ENCODE measurements at regions not wholly inside any gene's neighbourhood (a gene's known extent, or its start where the extent isn't known, plus 50 kb on each side); places are given as distances from the start of the nearest gene placed in this dataset.

GRCh38 chr3:124266487-124266886 is 274.6 kb upstream of the ROPN1 start:
- Histone ChIP-seq H3K27me3 (ENCODE audit: control insufficient read depth, insufficient read depth, low read length) (peaks cover 2% of the 10 kb centered on the region), H3K4me1 (ENCODE audit: control insufficient read depth, insufficient read depth, low read length) (no peaks in the 10 kb centered on the region), H3K4me3 (ENCODE audit: low read length) (no peak overlapping the region), H3K9me3 (ENCODE audit: control insufficient read depth, insufficient read depth, low read length) (no peaks in the 10 kb centered on the region), H3K36me3 (ENCODE audit: control insufficient read depth, insufficient read depth, low read length) (no peaks in the 10 kb centered on the region), H3K27ac (ENCODE audit: low read length) (no peak overlapping the region)
- peaks cover 0 to 2% of the 10 kb centered on the region in 2 donors for H3K27me3 Mint-ChIP-seq (ENCODE audit: low read depth in 2 of 2)
- H3K27ac Mint-ChIP-seq = no peak overlapping the region
- TF ChIP-seq CTCF (IDR thresholded peaks at IDR 0.05) = no peak
- no peak overlapping the region for H3K4me3 Mint-ChIP-seq
- ATAC-seq (no peak), DNase-seq (no peak)
- no peaks in the 10 kb centered on the region for H3K36me3 Mint-ChIP-seq
- 83% methylated on average over 2 of the region's 3 CpGs for WGBS (ENCODE audit: insufficient coverage)
- no peaks in the 10 kb centered on the region for H3K4me1 Mint-ChIP-seq
- no peaks in the 10 kb centered on the region for H3K9me3 Mint-ChIP-seq
- intact Hi-C loops (cut with micrococcal nuclease) = no loop called here

GRCh38 chr3:124267406-124267805 is 275.5 kb upstream of the ROPN1 start:
- intact Hi-C loops (cut with micrococcal nuclease) = no loop called here
- Histone ChIP-seq H3K27me3 (ENCODE audit: control insufficient read depth, insufficient read depth, low read length) (peaks cover 2% of the 10 kb centered on the region), H3K4me1 (ENCODE audit: control insufficient read depth, insufficient read depth, low read length) (no peaks in the 10 kb centered on the region), H3K4me3 (ENCODE audit: low read length) (no peak overlapping the region), H3K27ac (ENCODE audit: low read length) (no peak overlapping the region), H3K9me3 (ENCODE audit: control insufficient read depth, insufficient read depth, low read length) (no peaks in the 10 kb centered on the region), H3K36me3 (ENCODE audit: control insufficient read depth, insufficient read depth, low read length) (no peaks in the 10 kb centered on the region)
- Mint-ChIP-seq H3K36me3 (no peaks in the 10 kb centered on the region), H3K9me3 (no peaks in the 10 kb centered on the region), H3K27ac (no peak overlapping the region), H3K4me1 (no peaks in the 10 kb centered on the region), H3K27me3 (ENCODE audit: low read depth in 2 of 2) (peaks cover 0 to 8% of the 10 kb centered on the region in 2 donors), H3K4me3 (no peak overlapping the region)
- no peak for TF ChIP-seq CTCF (IDR thresholded peaks at IDR 0.05)
- ATAC-seq = no peak
- DNase-seq = no peak

- no peak for ATAC-seq
- peaks cover 0 to 7% of the 10 kb centered on the region in 2 donors for H3K27me3 Mint-ChIP-seq (ENCODE audit: low read depth in 2 of 2)
Observed at GRCh38 chr3:124268355-124268754, 276.4 kb upstream of the ROPN1 start.

More at GRCh38 chr3:124268355-124268754, 276.4 kb upstream of the ROPN1 start:
- H3K9me3 Mint-ChIP-seq = no peaks in the 10 kb centered on the region
- H3K27ac ChIP-seq (ENCODE audit: low read length) = no peak overlapping the region
- peaks cover 2% of the 10 kb centered on the region for H3K27me3 ChIP-seq (ENCODE audit: control insufficient read depth, insufficient read depth, low read length)
- no peak overlapping the region for H3K27ac Mint-ChIP-seq
- 55% methylated on average over 1 of the region's 2 CpGs for WGBS (ENCODE audit: insufficient coverage)
- no peaks in the 10 kb centered on the region for H3K9me3 ChIP-seq (ENCODE audit: control insufficient read depth, insufficient read depth, low read length)
- no peaks in the 10 kb centered on the region for H3K4me1 Mint-ChIP-seq
- no peaks in the 10 kb centered on the region for H3K36me3 Mint-ChIP-seq
- H3K4me1 ChIP-seq (ENCODE audit: control insufficient read depth, insufficient read depth, low read length) = no peaks in the 10 kb centered on the region
- no peaks in the 10 kb centered on the region for H3K36me3 ChIP-seq (ENCODE audit: control insufficient read depth, insufficient read depth, low read length)
- H3K4me3 Mint-ChIP-seq = no peak overlapping the region
- TF ChIP-seq CTCF (IDR thresholded peaks at IDR 0.05) = no peak
- no peak for DNase-seq
- H3K4me3 ChIP-seq (ENCODE audit: low read length) = no peak overlapping the region
- intact Hi-C loops (cut with micrococcal nuclease) = no loop called here

Measured in natural killer cell (primary cell).